Epithelial cell of esophagus (primary cell): ENCODE measurements at regions not wholly inside any gene's neighbourhood (a gene's known extent, or its start where the extent isn't known, plus 50 kb on each side); places are given as distances from the start of the nearest gene placed in this dataset.

Source experiments
- DNase-seq: peaks from one replicate; pipeline ENCODE4 v3.0.0; 2010; ENCODE audit warnings: low read depth
- H3K4me3 ChIP-seq: 2 replicates; pipeline ENCODE4 v1.5.1; 2011; ENCODE audit warnings: mild to moderate bottlenecking, low read length, control low read depth
- CTCF ChIP-seq: IDR thresholded peaks from 2 replicates; pipeline ENCODE4 v1.5.1; 2011; ENCODE audit warnings: low read depth, mild to moderate bottlenecking, low read length, control low read depth, inconsistent platforms; ENCODE audit not compliant: insufficient read depth; ENCODE audit errors: missing control alignments

DNA sequence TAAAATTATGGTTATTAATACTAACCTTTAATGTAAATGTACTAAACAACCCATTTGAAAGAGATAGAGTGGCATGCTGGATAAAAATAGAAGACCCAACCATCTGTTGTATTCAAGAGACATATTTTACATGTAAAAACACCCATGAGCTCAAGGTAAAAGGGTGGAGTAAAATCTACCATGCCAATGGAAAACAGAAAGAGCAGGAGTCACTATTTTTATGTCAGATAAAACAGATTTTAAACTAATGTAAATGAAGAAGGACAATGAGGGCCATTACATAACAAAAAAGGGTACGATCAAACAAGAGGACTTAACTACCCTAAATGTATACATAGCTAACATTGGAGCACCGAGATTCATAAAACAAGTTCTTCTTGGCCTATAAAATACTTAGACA, 66.3 kb downstream of the ITM2A start:
- no peak for TF ChIP-seq CTCF
- no peak for DNase-seq
- H3K4me3 ChIP-seq, result no peak overlapping the region

DNA sequence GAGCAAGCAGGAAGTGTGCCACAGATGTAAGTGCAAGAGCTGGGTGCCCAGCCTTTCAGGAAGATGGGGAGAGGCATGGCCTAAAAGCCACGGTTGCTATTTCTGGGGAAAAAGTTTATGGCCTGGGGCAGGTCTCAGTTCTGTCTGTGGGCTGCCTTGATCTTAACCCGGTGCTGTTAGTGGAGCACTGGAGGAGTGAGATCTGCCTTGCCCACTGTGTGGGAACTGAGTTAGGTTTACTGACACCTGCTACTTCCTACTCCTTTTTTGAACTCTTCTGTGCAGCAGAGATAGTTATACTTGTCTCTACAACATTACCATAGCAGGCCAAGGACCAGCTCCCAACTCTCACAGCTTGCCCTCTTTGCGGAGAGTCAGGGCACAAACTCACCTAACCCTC, 76.5 kb downstream of the ITM2A start:
- TF ChIP-seq CTCF, result no peak
- DNase-seq, result no peak
- no peak overlapping the region for H3K4me3 ChIP-seq

DNA sequence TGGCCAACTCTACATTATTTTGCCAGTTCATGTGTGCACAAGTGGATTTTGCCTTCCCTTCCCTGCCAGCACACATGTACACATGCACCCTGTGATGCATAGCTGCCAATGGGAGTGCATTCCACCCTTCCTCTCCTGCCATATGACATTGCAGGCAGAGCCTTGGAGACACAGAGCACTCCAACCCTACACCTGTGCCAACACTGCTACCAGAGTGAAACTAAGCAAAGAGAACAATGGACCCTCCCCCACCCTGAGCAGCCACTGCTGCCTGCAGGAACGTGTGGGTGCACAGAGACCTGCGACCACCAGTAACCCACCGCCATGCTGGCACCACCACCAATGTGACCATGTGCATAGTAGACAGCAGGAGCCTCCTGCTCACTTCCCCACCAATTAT, 78.4 kb downstream of the ITM2A start:
- H3K4me3 ChIP-seq, result no peak overlapping the region
- TF ChIP-seq CTCF, result no peak
- no peak for DNase-seq

DNA sequence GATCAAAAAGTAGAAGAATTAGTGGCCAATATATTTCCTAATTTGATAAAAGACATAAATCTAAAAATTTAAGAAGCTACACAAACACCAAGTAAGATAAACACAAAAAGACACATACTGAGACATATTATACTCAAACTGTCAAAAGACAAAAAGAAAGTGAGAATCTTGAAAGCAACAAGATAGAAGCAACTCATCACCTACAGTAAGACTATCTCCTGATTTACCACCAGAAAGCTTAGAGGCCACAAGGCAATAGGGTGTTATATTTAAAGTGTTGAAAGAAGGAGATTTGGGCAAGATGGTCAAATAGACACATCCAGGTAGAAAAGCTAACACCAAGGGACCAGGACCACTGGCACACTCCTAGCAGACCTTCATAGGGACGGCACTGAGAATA, 79.4 kb downstream of the ITM2A start:
- no peak overlapping the region for H3K4me3 ChIP-seq
- DNase-seq, result no peak
- no peak for TF ChIP-seq CTCF

DNA sequence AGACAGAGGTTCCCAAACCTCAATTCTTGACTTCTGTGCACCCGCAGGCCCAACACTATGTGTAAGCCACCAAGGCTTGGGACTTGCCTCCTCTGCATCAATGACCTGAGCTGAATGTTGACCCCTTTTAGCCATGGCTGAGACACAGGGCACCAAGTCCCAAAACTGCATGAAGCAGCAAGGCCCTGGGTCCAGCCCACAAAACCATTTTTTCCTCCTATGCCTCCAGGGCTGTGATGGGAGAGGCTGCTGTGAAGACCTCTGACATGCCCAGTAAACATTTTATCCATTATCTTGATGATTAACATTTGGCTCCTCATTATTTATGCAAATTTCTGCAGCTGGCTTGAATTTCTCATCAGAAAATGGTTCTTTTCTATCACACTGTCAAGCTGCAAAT, 85.4 kb downstream of the ITM2A start:
- DNase-seq, result no peak
- H3K4me3 ChIP-seq, result no peak overlapping the region
- TF ChIP-seq CTCF, result no peak

DNA sequence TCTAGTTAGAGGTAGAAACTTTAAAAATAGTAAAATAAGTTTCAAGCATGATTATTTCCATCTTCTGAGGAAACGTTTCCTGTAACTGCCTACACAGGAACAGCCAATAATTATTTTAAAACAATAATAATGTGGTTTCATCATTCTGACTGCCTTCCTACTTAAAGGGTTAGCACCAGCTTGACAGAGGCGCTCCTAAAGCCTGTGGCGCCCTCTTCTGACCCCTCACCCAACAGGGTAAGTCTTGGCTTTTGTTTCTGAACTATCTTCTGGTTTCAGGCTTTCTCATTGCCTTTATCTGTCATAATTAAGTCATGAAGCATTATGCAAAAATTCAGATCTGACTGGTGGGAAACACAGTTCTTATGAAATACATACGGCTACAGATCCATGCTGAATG, 96.7 kb downstream of the ITM2A start:
- no peak for DNase-seq
- TF ChIP-seq CTCF, result no peak
- H3K4me3 ChIP-seq, result no peak overlapping the region

GRCh38 chrX:79268788-79269187, 98.3 kb downstream of the ITM2A start:
- H3K4me3 ChIP-seq, result no peak overlapping the region
- TF ChIP-seq CTCF, result no peak
- peak; percentile 3 for DNase-seq
